GM23248 (cell line): ENCODE measurements at regions not wholly inside any gene's neighbourhood (a gene's known extent, or its start where the extent isn't known, plus 50 kb on each side); places are given as distances from the start of the nearest gene placed in this dataset.

Experiments
- EZH2 ChIP-seq: fragments of 200-600 bp; sonication (generic); IDR thresholded peaks from 2 replicates; pipeline ENCODE4 v1.6.1; 2018; ENCODE audit warnings: antibody characterized with exemption, mild to moderate bottlenecking; ENCODE audit not compliant: insufficient read depth, poor library complexity, severe bottlenecking
- EZH2phosphoT487 ChIP-seq: fragments of 200-600 bp; sonication (generic); IDR thresholded peaks from 2 replicates; pipeline ENCODE4 v1.6.1; 2018; ENCODE audit warnings: antibody characterized with exemption, moderate library complexity, mild to moderate bottlenecking, low read depth; ENCODE audit not compliant: insufficient read depth

DNA sequence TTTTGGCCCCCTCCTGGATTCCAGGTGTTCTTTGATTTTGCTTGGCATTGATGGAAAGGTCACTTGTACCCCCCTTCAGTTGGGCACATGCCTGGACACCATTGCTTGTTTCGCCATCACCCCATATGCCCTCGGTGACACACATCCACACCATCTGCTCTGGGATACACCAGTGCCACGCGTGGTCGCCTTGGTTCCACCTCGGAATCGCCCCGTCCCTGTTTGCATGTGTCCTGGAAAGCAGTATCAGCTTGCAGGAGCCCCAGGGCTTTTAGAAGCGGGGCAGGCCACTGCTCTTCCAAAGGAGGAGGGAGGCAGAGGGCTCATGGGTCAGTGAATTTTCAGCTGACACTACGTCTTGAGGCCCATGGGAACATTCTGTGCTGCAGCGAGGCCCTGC is 607.9 kb downstream of the KCNJ18 start:
- TF ChIP-seq EZH2phosphoT487 (no peak), EZH2 (no peak)
